SK-N-SH (cell line): ENCODE measurements at regions not wholly inside any gene's neighbourhood (a gene's known extent, or its start where the extent isn't known, plus 50 kb on each side); places are given as distances from the start of the nearest gene placed in this dataset.

Source experiments
- CTCF ChIA-PET: fragments of 300-600, 350-600 bp; formaldehyde crosslinking; extraction: SDS; loops from one replicate; lab custom pipeline; 2021; lab: Yijun Ruan, JAX
- POLR2A ChIA-PET: fragments of 350-600 bp; sonication (Branson Sonifier 250); formaldehyde crosslinking; extraction: SDS; loops from one replicate; lab custom pipeline; 2020; ENCODE audit warnings: antibody characterized with exemption, inconsistent platforms; lab: Yijun Ruan, JAX
- DNase-seq: peaks from one replicate; pipeline ENCODE4 v3.0.0; 2012
- H2AFZ ChIP-seq: fragments of 200-600 bp; sonication (generic); 2 replicates; pipeline ENCODE4 v1.8.1; 2016; ENCODE audit warnings: antibody characterized with exemption, mild to moderate bottlenecking, low read depth
- H3F3A ChIP-seq: fragments of 200-600 bp; sonication (generic); replicated peaks from 2 replicates; pipeline ENCODE3; 2016; ENCODE audit warnings: antibody characterized with exemption, mild to moderate bottlenecking; ENCODE audit not compliant: insufficient read depth
- H3K27ac ChIP-seq, 2 experiments: fragments of 200-500 bp in 1 of 2; fragments of 200-600 bp in 1 of 2; sonication (Bioruptor generic) in 1 of 2; sonication (generic), shearing (Covaris generic) in 1 of 2; 2 replicates each; pipeline versions ENCODE4 v1.5.1 to v1.6.1; 2014 to 2016; ENCODE audit warnings: low read depth in 2 of 2, inconsistent platforms in 1 of 2, low read length in 1 of 2, mild to moderate bottlenecking in 1 of 2, mixed read lengths in 1 of 2
- H3K27me3 ChIP-seq: fragments of 200-600 bp; sonication (generic), shearing (Covaris generic); 2 replicates; pipeline ENCODE4 v1.6.1; 2016; ENCODE audit warnings: mixed run types; ENCODE audit not compliant: insufficient read depth
- H3K36me3 ChIP-seq, 2 experiments: fragments of 200-500 bp in 1 of 2; fragments of 200-600 bp in 1 of 2; sonication (Bioruptor generic) in 1 of 2; sonication (generic) in 1 of 2; replicated peaks in 1 of 2; 2 replicates each; pipeline versions ENCODE3 to v1.5.1; 2014 to 2016; ENCODE audit warnings: low read length in 1 of 2, mild to moderate bottlenecking in 1 of 2; ENCODE audit not compliant: insufficient read depth in 2 of 2, control insufficient read depth in 1 of 2
- H3K4me1 ChIP-seq, 2 experiments: fragments of 200-500 bp in 1 of 2; fragments of 200-600 bp in 1 of 2; sonication (Bioruptor generic) in 1 of 2; sonication (generic), shearing (Covaris generic) in 1 of 2; 2 replicates each; pipeline versions ENCODE4 v1.5.1 to v1.6.1; 2014 to 2016; ENCODE audit warnings: low read depth in 1 of 2, low read length in 1 of 2, mixed run types in 1 of 2; ENCODE audit not compliant: insufficient read depth in 2 of 2, control insufficient read depth in 1 of 2
- H3K4me2 ChIP-seq: fragments of 200-600 bp; sonication (generic), shearing (Covaris generic); 2 replicates; pipeline ENCODE4 v1.6.1; 2017; ENCODE audit warnings: mixed run types
- H3K4me3 ChIP-seq, 2 experiments: fragments of 200-500 bp in 1 of 2; fragments of 200-600 bp in 1 of 2; sonication (Bioruptor generic) in 1 of 2; sonication (generic), shearing (Covaris generic) in 1 of 2; 2 replicates each; pipeline versions ENCODE4 v1.5.1 to v1.8.1; 2014 to 2016; ENCODE audit warnings: low read depth in 2 of 2, inconsistent platforms in 1 of 2, low read length in 1 of 2, mild to moderate bottlenecking in 1 of 2, mixed read lengths in 1 of 2, moderate library complexity in 1 of 2
- H3K79me2 ChIP-seq: fragments of 200-600 bp; sonication (generic); 2 replicates; pipeline ENCODE4 v1.8.1; 2017; ENCODE audit warnings: mild to moderate bottlenecking; ENCODE audit not compliant: insufficient read depth
- H3K9ac ChIP-seq: fragments of 200-600 bp; sonication (generic); 2 replicates; pipeline ENCODE4 v1.6.1; 2017; ENCODE audit warnings: mixed run types
- H3K9me2 ChIP-seq: fragments of 200-600 bp; sonication (generic); 2 replicates; pipeline ENCODE4 v1.6.1; 2017; ENCODE audit warnings: mixed run types
- H3K9me3 ChIP-seq: fragments of 200-600 bp; sonication (generic); 2 replicates; pipeline ENCODE4 v1.6.1; 2017; ENCODE audit warnings: mixed run types, mild to moderate bottlenecking, moderate library complexity
- H4K20me1 ChIP-seq: fragments of 200-600 bp; sonication (generic); 2 replicates; pipeline ENCODE4 v1.6.1; 2017; ENCODE audit warnings: mild to moderate bottlenecking, mixed run types; ENCODE audit not compliant: insufficient read depth
- EP300 ChIP-seq, 2 experiments: IDR thresholded peaks; 2 replicates each; pipeline versions ENCODE4 v1.4.0 to v1.6.1; 2012; ENCODE audit warnings: borderline replicate concordance in 1 of 2, low read depth in 1 of 2, low read length in 1 of 2
- JUND ChIP-seq: IDR thresholded peaks from 2 replicates; pipeline ENCODE4 v1.4.0; 2012
- MEF2A ChIP-seq: IDR thresholded peaks from 2 replicates; pipeline ENCODE4 v1.4.0; 2012; ENCODE audit warnings: low read depth, borderline replicate concordance
- MXI1 ChIP-seq: IDR thresholded peaks from 2 replicates; pipeline ENCODE4 v1.6.1; 2012; ENCODE audit warnings: mild to moderate bottlenecking, low read depth, low read length, improper control_type of control experiment
- NRF1 ChIP-seq: IDR thresholded peaks from 2 replicates; pipeline ENCODE4 v1.6.1; 2012; ENCODE audit warnings: low read depth, mild to moderate bottlenecking, low read length
- POLR2AphosphoS5 ChIP-seq: IDR thresholded peaks from 2 replicates; pipeline ENCODE4 v1.6.1; 2012; ENCODE audit warnings: low read depth, low read length
- REST ChIP-seq: IDR thresholded peaks from 2 replicates; pipeline ENCODE4 v1.6.1; 2012; ENCODE audit warnings: mild to moderate bottlenecking, low read depth, low read length, moderate library complexity
- TAF1 ChIP-seq: IDR thresholded peaks from 2 replicates; pipeline ENCODE4 v1.6.1; 2012; ENCODE audit warnings: low read depth, mild to moderate bottlenecking, low read length, moderate library complexity, borderline replicate concordance
- ZBTB33 ChIP-seq: IDR thresholded peaks from 2 replicates; pipeline ENCODE4 v1.4.0; 2012; ENCODE audit warnings: low read depth, borderline replicate concordance
- WGBS: methylation state at CpG from one replicate; pipeline ENCODE4 v1.1.6; 2017; ENCODE audit warnings: low lambda C conversion rate; 5-methylcytosine and 5-hydroxymethylcytosine counted together
- TF ChIP-seq, protein P1 (sequence below): IDR thresholded peaks from 2 replicates; pipeline ENCODE4 v1.4.0; 2012; ENCODE audit warnings: low read depth
- TF ChIP-seq, protein P2 (sequence below): fragments of 150-350 bp; IDR thresholded peaks from 2 replicates; pipeline ENCODE4 v1.6.1; 2016; ENCODE audit warnings: mild to moderate bottlenecking, low read depth, low read length

DNA sequence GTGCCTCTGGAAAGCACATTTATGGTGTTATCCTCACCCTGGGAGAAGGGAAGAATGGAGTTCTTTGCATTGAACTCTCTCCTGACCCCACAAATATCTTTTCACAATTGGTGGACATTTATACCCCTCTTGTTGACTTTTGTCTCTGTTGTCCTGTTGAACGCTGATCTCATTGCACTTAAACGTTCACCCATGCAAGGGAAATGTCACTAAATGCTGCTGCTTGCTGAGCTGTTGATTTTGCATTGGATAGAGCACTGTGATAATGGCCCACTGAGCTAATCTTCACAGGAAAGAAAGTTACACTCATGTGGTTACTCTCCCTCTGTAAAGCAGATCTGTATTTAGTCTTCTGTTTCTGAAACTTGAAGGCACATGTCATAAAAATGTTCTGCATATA is 133.4 kb downstream of the FZD1 start:
- Histone ChIP-seq H4K20me1 (no peaks in the 10 kb centered on the region), H3K9ac (no peak overlapping the region), H3K4me1 (no peaks in the 10 kb centered on the region), H3K4me3 (no peak overlapping the region), H3K79me2 (no peaks in the 10 kb centered on the region), H3K27me3 (no peaks in the 10 kb centered on the region), H3F3A (no peaks in the 10 kb centered on the region), H3K27ac (no peak overlapping the region), H2AFZ (no peak overlapping the region), H3K9me2 (no peaks in the 10 kb centered on the region), H3K4me2 (no peak overlapping the region), H3K36me3 (no peaks in the 10 kb centered on the region), H3K9me3 (no peaks in the 10 kb centered on the region)
- 4% methylated on average over 2 of the region's 2 CpGs for WGBS
- no peak for DNase-seq
- ChIA-PET CTCF (interaction anchor here (0.9 kb wide), 1 partner anchor 17 kb away, joined by 3 read pairs; no protein-coding TSS in a partner anchor), POLR2A (no interaction called here)
- TF ChIP-seq TAF1: no peak
- TF ChIP-seq, protein P1, sequence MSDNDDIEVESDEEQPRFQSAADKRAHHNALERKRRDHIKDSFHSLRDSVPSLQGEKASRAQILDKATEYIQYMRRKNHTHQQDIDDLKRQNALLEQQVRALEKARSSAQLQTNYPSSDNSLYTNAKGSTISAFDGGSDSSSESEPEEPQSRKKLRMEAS: no peak
- TF ChIP-seq JUND: no peak
- TF ChIP-seq, protein P2, sequence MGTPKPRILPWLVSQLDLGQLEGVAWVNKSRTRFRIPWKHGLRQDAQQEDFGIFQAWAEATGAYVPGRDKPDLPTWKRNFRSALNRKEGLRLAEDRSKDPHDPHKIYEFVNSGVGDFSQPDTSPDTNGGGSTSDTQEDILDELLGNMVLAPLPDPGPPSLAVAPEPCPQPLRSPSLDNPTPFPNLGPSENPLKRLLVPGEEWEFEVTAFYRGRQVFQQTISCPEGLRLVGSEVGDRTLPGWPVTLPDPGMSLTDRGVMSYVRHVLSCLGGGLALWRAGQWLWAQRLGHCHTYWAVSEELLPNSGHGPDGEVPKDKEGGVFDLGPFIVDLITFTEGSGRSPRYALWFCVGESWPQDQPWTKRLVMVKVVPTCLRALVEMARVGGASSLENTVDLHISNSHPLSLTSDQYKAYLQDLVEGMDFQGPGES: no peak
- TF ChIP-seq EP300 (IDR thresholded peaks at IDR 0.05; ENCODE audit: borderline replicate concordance in 1 of 2, low read depth in 1 of 2, low read length in 1 of 2): no peak
- TF ChIP-seq POLR2AphosphoS5: no peak
- TF ChIP-seq ZBTB33: no peak
- TF ChIP-seq NRF1: no peak
- no peak for TF ChIP-seq MEF2A
- no peak for TF ChIP-seq REST
- TF ChIP-seq MXI1: no peak
